HL-60 (cell line): ENCODE measurements at regions not wholly inside any gene's neighbourhood (a gene's known extent, or its start where the extent isn't known, plus 50 kb on each side); places are given as distances from the start of the nearest gene placed in this dataset.

Experiments
- CTCF ChIP-seq: IDR thresholded peaks from one replicate; pipeline ENCODE4 v1.5.1; 2011; ENCODE audit warnings: low read length, control low read depth, inconsistent platforms; ENCODE audit not compliant: insufficient read depth
- GABPA ChIP-seq: IDR thresholded peaks from 2 replicates; pipeline ENCODE4 v1.6.1; 2012; ENCODE audit warnings: low read depth
- POLR2AphosphoS5 ChIP-seq: IDR thresholded peaks from 2 replicates; pipeline ENCODE4 v1.6.1; 2012; ENCODE audit warnings: low read depth
- REST ChIP-seq: IDR thresholded peaks from 2 replicates; pipeline ENCODE4 v1.6.1; 2012; ENCODE audit warnings: low read depth; ENCODE audit not compliant: insufficient replicate concordance
- SPI1 ChIP-seq: IDR thresholded peaks from 2 replicates; pipeline ENCODE4 v1.6.1; 2012; ENCODE audit warnings: low read depth, mild to moderate bottlenecking, borderline replicate concordance

- TF ChIP-seq CTCF (no peak), GABPA (no peak), REST (no peak), POLR2AphosphoS5 (no peak), SPI1 (no peak)
These were observed 532.7 kb downstream of the CPS1 start for GRCh38 chr2:211089127-211089526.
